ENCODE measurements at regions not wholly inside any gene's neighbourhood (a gene's known extent, or its start where the extent isn't known, plus 50 kb on each side); places are given as distances from the start of the nearest gene placed in this dataset.
"Not testable (repeated sequence)": the region's sequence is repeated elsewhere in the genome, so short reads cannot be mapped to it uniquely, and the experiment has no call there.

GRCh38 chr20:29878281-29878741 is 1379.2 kb upstream of the DEFB115 start:
- no peak for DNase-seq (ENCODE audit: low spot score in 2 of 2)
- intact Hi-C loops (cut with DNase I) = no loop called here
- TF ChIP-seq CTCF (IDR thresholded peaks at IDR 0.05) = no peak
- Histone ChIP-seq H3K4me1 (no peaks in the 10 kb centered on the region), H3K27ac (no peak overlapping the region), H3K27me3 (no peaks in the 10 kb centered on the region), H3K9me3 (peaks cover 4 to 5% of the 10 kb centered on the region in 2 donors), H3K36me3 (no peaks in the 10 kb centered on the region), H3K4me3 (no peak overlapping the region)

- no peak for TF ChIP-seq CTCF (IDR thresholded peaks at IDR 0.05)
- H3K27ac ChIP-seq = no peak overlapping the region
- H3K4me1 ChIP-seq = no peaks in the 10 kb centered on the region
- H3K9me3 ChIP-seq = peaks cover 4 to 5% of the 10 kb centered on the region in 2 donors
- no peak overlapping the region for H3K4me3 ChIP-seq
- no peaks in the 10 kb centered on the region for H3K36me3 ChIP-seq
- DNase-seq (ENCODE audit: low spot score in 2 of 2) = no peak
- intact Hi-C loops (cut with DNase I) = no loop called here
- H3K27me3 ChIP-seq = no peaks in the 10 kb centered on the region
Measured at GRCh38 chr20:29878777-29879442, 1378.6 kb upstream of the DEFB115 start.

GRCh38 chr20:29881107-29881506 is 1376.4 kb upstream of the DEFB115 start:
- DNase-seq (ENCODE audit: low spot score in 2 of 2); H3K4me3 ChIP-seq: not testable (repeated sequence)

GRCh38 chr20:29883514-29884219 is 1373.8 kb upstream of the DEFB115 start:
- not testable (repeated sequence) for H3K27me3 ChIP-seq; H3K36me3 ChIP-seq; H3K4me3 ChIP-seq; H3K4me1 ChIP-seq; DNase-seq (ENCODE audit: low spot score in 2 of 2); H3K27ac ChIP-seq; H3K9me3 ChIP-seq
- intact Hi-C loops (cut with DNase I) = loop anchor here (5.0 kb wide), 1 partner anchor 761 kb away; no protein-coding TSS in a partner anchor

More at GRCh38 chr20:29881107-29881506, 1376.4 kb upstream of the DEFB115 start:
- not testable (repeated sequence) for H3K4me1 ChIP-seq, H3K36me3 ChIP-seq, H3K27ac ChIP-seq, H3K9me3 ChIP-seq, H3K27me3 ChIP-seq
- intact Hi-C loops (cut with DNase I) = loop anchor here (5.0 kb wide), 1 partner anchor 759 kb away; no protein-coding TSS in a partner anchor

- not testable (repeated sequence) for H3K27ac ChIP-seq; H3K36me3 ChIP-seq; H3K4me1 ChIP-seq; DNase-seq (ENCODE audit: low spot score in 2 of 2); H3K27me3 ChIP-seq; H3K9me3 ChIP-seq; H3K4me3 ChIP-seq
- intact Hi-C loops (cut with DNase I) = loop anchor here (5.0 kb wide), 1 partner anchor 762 kb away; no protein-coding TSS in a partner anchor
Measured at GRCh38 chr20:29884322-29884721, 1373.1 kb upstream of the DEFB115 start.

GRCh38 chr20:29885282-29886185 is 1371.9 kb upstream of the DEFB115 start:
- H3K27me3 ChIP-seq; H3K9me3 ChIP-seq; H3K4me1 ChIP-seq; H3K36me3 ChIP-seq; H3K27ac ChIP-seq; intact Hi-C loops (cut with DNase I); H3K4me3 ChIP-seq; DNase-seq (ENCODE audit: low spot score in 2 of 2): not testable (repeated sequence)

- H3K27me3 ChIP-seq; intact Hi-C loops (cut with DNase I); H3K4me3 ChIP-seq; H3K4me1 ChIP-seq; H3K36me3 ChIP-seq; H3K27ac ChIP-seq; H3K9me3 ChIP-seq; DNase-seq (ENCODE audit: low spot score in 2 of 2): not testable (repeated sequence)
Measured at GRCh38 chr20:29891555-29891954, 1365.9 kb upstream of the DEFB115 start.
